ENCODE measurements at regions not wholly inside any gene's neighbourhood (a gene's known extent, or its start where the extent isn't known, plus 50 kb on each side); places are given as distances from the start of the nearest gene placed in this dataset.

- H3K36me3 ChIP-seq = no peaks in the 10 kb centered on the region
- TF ChIP-seq POLR2AphosphoS5 (IDR thresholded peaks at IDR 0.05) (no peak), CTCF (IDR thresholded peaks at IDR 0.05) (no peak), POLR2A (IDR thresholded peaks at IDR 0.05) (no peak)
- no peak overlapping the region for H3K27ac ChIP-seq
- DNase-seq (ENCODE audit: low spot score in 2 of 2) = no peak
- no peaks in the 10 kb centered on the region for H3K9me3 ChIP-seq
- H3K4me3 ChIP-seq = no peak overlapping the region
- intact Hi-C loops (cut with DNase I; ENCODE audit: low total_unique reads) = no loop called here
- H3K27me3 ChIP-seq = no peaks in the 10 kb centered on the region
- no peaks in the 10 kb centered on the region for H3K4me1 ChIP-seq
Observed at GRCh38 chr5:163244445-163244987, 192.9 kb upstream of the CCNG1 start.

- H3K27me3 ChIP-seq = no peaks in the 10 kb centered on the region
- no peaks in the 10 kb centered on the region for H3K9me3 ChIP-seq
- no peaks in the 10 kb centered on the region for H3K4me1 ChIP-seq
- TF ChIP-seq POLR2AphosphoS5 (IDR thresholded peaks at IDR 0.05) = no peak
- no peak for TF ChIP-seq POLR2A (IDR thresholded peaks at IDR 0.05)
- no peak for TF ChIP-seq CTCF (IDR thresholded peaks at IDR 0.05)
- intact Hi-C loops (cut with DNase I; ENCODE audit: low total_unique reads) = no loop called here
- no peak for DNase-seq (ENCODE audit: low spot score in 2 of 2)
- H3K27ac ChIP-seq = no peak overlapping the region
- H3K36me3 ChIP-seq = no peaks in the 10 kb centered on the region
- no peak overlapping the region for H3K4me3 ChIP-seq
Observed at GRCh38 chr5:163245584-163245983, 191.8 kb upstream of the CCNG1 start.

- no peak for DNase-seq (ENCODE audit: low spot score in 2 of 2)
- Histone ChIP-seq H3K27ac (no peak overlapping the region), H3K4me1 (no peaks in the 10 kb centered on the region), H3K9me3 (no peaks in the 10 kb centered on the region), H3K36me3 (no peaks in the 10 kb centered on the region), H3K27me3 (no peaks in the 10 kb centered on the region), H3K4me3 (no peak overlapping the region)
- no peak for TF ChIP-seq POLR2AphosphoS5 (IDR thresholded peaks at IDR 0.05)
- TF ChIP-seq CTCF (IDR thresholded peaks at IDR 0.05) = no peak
- no peak for TF ChIP-seq POLR2A (IDR thresholded peaks at IDR 0.05)
- intact Hi-C loops (cut with DNase I; ENCODE audit: low total_unique reads) = no loop called here
Observed at GRCh38 chr5:163248333-163248732, 189.1 kb upstream of the CCNG1 start.

- no peaks in the 10 kb centered on the region for H3K27me3 ChIP-seq
- intact Hi-C loops (cut with DNase I; ENCODE audit: low total_unique reads) = no loop called here
- H3K27ac ChIP-seq = no peak overlapping the region
- no peaks in the 10 kb centered on the region for H3K4me1 ChIP-seq
- DNase-seq (ENCODE audit: low spot score in 2 of 2) = no peak
- no peaks in the 10 kb centered on the region for H3K9me3 ChIP-seq
- no peak overlapping the region for H3K4me3 ChIP-seq
- no peaks in the 10 kb centered on the region for H3K36me3 ChIP-seq
- TF ChIP-seq POLR2AphosphoS5 (IDR thresholded peaks at IDR 0.05) (no peak), CTCF (IDR thresholded peaks at IDR 0.05) (no peak), POLR2A (IDR thresholded peaks at IDR 0.05) (no peak)
Observed at GRCh38 chr5:163248871-163249270, 188.5 kb upstream of the CCNG1 start.

- Histone ChIP-seq H3K4me3 (no peak overlapping the region), H3K27ac (no peak overlapping the region), H3K36me3 (no peaks in the 10 kb centered on the region), H3K9me3 (no peaks in the 10 kb centered on the region), H3K4me1 (no peaks in the 10 kb centered on the region), H3K27me3 (no peaks in the 10 kb centered on the region)
- intact Hi-C loops (cut with DNase I; ENCODE audit: low total_unique reads) = no loop called here
- DNase-seq (ENCODE audit: low spot score in 2 of 2) = no peak
- TF ChIP-seq CTCF (IDR thresholded peaks at IDR 0.05) = no peak
- no peak for TF ChIP-seq POLR2AphosphoS5 (IDR thresholded peaks at IDR 0.05)
- no peak for TF ChIP-seq POLR2A (IDR thresholded peaks at IDR 0.05)
Observed at GRCh38 chr5:163252950-163253349, 184.4 kb upstream of the CCNG1 start.

Data from breast epithelium (tissue), 4 donors.